Kidney epithelial cell (primary cell): ENCODE measurements at regions not wholly inside any gene's neighbourhood (a gene's known extent, or its start where the extent isn't known, plus 50 kb on each side); places are given as distances from the start of the nearest gene placed in this dataset.

ENCODE experiments used
- DNase-seq: peaks from one replicate; pipeline ENCODE4 v3.0.0-alpha.2; 2010; ENCODE audit warnings: low read depth
- H3K27me3 ChIP-seq: 2 replicates; pipeline ENCODE4 v1.6.0; 2011; ENCODE audit warnings: low read length; ENCODE audit not compliant: control insufficient read depth, insufficient read depth
- H3K36me3 ChIP-seq: 2 replicates; pipeline ENCODE4 v1.5.1; 2011; ENCODE audit warnings: low read length; ENCODE audit not compliant: control insufficient read depth, insufficient read depth
- H3K4me3 ChIP-seq: 2 replicates; pipeline ENCODE4 v1.5.1; 2011; ENCODE audit warnings: low read depth, mild to moderate bottlenecking, control low read depth, low read length
- CTCF ChIP-seq: IDR thresholded peaks from 2 replicates; pipeline ENCODE4 v1.5.1; 2011; ENCODE audit warnings: mild to moderate bottlenecking, moderate library complexity, low read length, control low read depth, inconsistent platforms; ENCODE audit not compliant: insufficient read depth, poor library complexity, severe bottlenecking

DNA sequence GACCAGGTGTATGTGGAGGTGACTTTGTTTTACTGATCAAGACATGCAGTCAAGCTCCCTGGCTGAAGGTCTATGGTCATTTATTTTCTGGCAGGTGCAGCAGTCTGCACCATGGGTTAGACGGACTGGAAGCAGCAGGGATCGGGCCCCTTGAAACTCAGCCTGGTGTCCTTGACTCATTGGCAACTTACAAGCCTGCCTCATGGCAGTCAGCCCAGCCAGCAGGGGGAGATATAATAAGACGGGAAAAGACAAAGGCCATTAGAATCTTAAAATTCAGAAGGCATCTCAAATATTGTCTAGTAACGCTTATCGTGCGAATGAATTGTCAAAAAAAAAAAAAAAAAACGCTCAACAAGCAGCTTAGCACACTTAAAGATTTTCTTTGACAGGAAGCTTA is 308.2 kb downstream of the EN1 start:
- TF ChIP-seq CTCF, result peak; percentile 41
- Histone ChIP-seq H3K27me3 (no peaks in the 10 kb centered on the region), H3K36me3 (no peaks in the 10 kb centered on the region), H3K4me3 (no peak overlapping the region)
- DNase-seq, result no peak

DNA sequence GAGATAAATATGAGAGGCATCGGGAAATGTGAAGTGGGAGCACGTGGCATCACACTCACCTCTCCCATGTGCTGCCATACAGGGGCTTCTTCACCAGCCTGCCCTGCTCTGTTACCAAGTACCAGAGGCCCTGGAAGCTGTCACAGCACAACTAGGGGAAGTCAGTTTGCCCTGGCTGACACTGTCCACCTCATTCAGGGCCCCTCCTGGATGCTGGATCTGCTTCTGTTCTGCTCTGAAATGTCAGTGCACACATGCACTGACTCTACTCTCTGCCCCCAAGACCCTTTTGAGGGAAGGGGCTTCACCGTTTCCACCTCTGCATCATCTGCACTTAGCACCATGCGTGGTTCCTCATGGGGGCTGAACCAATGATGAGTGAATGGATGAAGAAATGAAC is 311.1 kb downstream of the EN1 start:
- DNase-seq, result no peak
- H3K36me3 ChIP-seq, result no peaks in the 10 kb centered on the region
- no peak for TF ChIP-seq CTCF

GRCh38 chr2:118535818-118536212 is 311.6 kb downstream of the EN1 start:
- no peak for TF ChIP-seq CTCF
- H3K4me3 ChIP-seq, result no peak overlapping the region

More for the DNA sequence above, 311.1 kb downstream of the EN1 start:
- no peaks in the 10 kb centered on the region for H3K27me3 ChIP-seq
- no peak overlapping the region for H3K4me3 ChIP-seq

DNA sequence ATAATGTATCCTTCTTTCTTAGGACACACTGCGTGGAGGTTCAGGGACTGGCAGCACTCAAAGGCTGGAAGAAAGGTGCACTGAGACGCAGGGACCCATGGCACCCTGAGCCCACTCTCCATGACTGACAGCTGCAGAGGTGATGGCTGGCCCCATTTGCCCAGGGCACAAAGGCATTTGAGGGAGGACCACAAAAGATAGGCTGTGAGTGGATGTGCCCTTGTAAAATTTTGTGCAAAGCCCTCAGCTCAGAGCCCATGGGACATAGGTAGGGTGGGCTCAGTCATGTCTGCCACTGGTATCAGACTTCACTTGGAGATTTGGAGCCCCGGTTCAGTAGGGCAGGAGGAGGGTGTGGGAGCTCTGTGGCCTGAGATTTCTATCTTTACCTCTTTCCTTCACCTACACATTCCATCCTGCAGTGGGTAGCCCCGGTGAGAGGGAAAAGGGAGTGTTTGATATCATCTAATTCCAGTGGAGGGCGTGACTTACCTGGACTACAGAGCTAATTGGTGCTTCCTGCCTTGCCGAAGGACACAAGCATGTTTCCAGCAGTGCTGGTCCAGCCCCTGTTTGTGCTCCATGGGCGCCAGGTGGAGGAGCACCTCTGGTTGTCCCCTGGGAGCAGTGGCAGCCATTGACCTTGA is 312.2 kb downstream of the EN1 start:
- DNase-seq, result no peak
- Histone ChIP-seq H3K36me3 (no peaks in the 10 kb centered on the region), H3K27me3 (no peaks in the 10 kb centered on the region), H3K4me3 (no peak overlapping the region)
- TF ChIP-seq CTCF, result no peak

More at GRCh38 chr2:118535818-118536212, 311.6 kb downstream of the EN1 start:
- Histone ChIP-seq H3K36me3 (no peaks in the 10 kb centered on the region), H3K27me3 (no peaks in the 10 kb centered on the region)
- no peak for DNase-seq

DNA sequence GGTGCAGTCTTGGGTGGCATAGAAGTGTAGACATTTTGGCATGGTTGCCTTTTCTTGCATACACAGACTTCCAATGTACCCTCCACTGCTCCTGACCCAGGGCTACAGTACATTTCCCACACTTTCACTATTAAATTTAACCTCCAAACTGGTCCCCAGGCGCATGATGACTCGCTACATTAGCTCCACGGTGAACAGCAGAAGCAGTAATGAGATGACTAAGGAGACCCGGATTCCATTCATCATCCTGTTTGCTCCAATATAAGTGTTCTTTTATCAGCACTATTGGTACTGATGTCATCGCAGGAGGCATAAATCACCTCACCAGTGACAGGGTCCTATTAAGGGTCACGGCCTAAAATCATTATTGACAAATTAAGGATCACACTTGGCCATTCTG is 316.5 kb downstream of the EN1 start:
- TF ChIP-seq CTCF, result no peak
- DNase-seq, result no peak
- H3K27me3 ChIP-seq, result no peaks in the 10 kb centered on the region
- H3K4me3 ChIP-seq, result no peak overlapping the region
- no peaks in the 10 kb centered on the region for H3K36me3 ChIP-seq

DNA sequence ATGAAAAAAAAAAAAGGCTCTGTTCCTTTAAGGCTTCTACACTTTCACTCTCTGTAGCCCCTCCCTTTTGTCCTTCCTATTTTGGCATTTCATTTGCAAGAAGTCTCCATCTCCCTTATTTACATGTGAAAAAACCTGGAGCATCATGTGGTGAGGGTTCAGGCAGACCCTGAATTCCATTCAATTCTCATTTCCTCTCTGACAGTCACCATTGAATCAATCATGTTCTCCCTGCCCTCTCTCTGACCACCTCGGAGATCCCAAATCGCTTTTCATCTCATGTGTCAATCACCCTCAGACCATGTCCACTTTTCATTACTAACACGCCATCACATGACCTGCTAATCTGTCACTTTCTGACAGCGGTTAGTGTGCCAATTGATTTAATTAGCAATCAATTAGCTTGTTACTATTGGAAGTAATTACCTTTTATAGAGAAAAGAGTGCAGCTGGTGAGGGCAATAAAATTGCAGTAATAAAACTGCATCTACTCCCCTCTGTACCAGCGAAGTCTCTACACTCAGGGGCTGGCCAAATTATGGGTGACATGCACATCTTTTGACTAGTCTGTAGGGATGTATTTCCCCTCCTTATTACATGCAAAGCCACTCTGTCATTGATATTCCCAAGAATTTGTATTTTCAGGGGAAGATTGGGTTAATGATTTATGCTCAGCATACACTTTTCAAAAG is 317.4 kb downstream of the EN1 start:
- Histone ChIP-seq H3K4me3 (no peak overlapping the region), H3K36me3 (no peaks in the 10 kb centered on the region), H3K27me3 (no peaks in the 10 kb centered on the region)
- TF ChIP-seq CTCF, result no peak
- no peak for DNase-seq
